ENCODE measurements at regions not wholly inside any gene's neighbourhood (a gene's known extent, or its start where the extent isn't known, plus 50 kb on each side); places are given as distances from the start of the nearest gene placed in this dataset.

DNA sequence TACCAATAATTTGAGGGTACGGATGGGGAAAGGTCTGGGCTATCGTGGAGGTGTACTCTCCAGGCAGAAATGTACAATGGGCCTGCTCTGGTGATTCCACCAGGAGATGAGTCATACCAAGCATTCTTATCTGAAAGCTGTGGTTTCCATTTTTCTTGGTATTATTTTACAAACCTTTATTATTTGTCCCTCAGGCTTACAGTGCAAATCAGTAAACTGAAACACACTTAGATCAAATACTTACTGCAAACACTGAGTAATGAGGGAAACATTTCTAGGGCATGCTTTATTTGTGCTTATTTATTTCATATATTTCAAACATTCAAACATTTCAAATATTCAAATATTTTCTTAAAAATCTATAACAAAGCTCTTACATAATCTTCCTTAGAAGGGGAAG lies 319.8 kb downstream of the RND3 start:
- no peak for TF ChIP-seq CTCF (IDR thresholded peaks at IDR 0.05)
- no peak for TF ChIP-seq POLR2A (IDR thresholded peaks at IDR 0.05)

Measured in esophagus squamous epithelium (tissue), 4 donors.